GM11168 (cell line): ENCODE measurements at regions not wholly inside any gene's neighbourhood (a gene's known extent, or its start where the extent isn't known, plus 50 kb on each side); places are given as distances from the start of the nearest gene placed in this dataset.
"Not testable (repeated sequence)": the region's sequence is repeated elsewhere in the genome, so short reads cannot be mapped to it uniquely, and the experiment has no call there.

Source experiments
- in situ Hi-C: fragments of 300-500 bp; cut with MboI; formaldehyde crosslinking; loops from one replicate; pipeline ENCODE4 v1.12.0; 2022; ENCODE audit warnings: low sequenced_read_pairs; ENCODE audit not compliant: unreplicated experiment

DNA sequence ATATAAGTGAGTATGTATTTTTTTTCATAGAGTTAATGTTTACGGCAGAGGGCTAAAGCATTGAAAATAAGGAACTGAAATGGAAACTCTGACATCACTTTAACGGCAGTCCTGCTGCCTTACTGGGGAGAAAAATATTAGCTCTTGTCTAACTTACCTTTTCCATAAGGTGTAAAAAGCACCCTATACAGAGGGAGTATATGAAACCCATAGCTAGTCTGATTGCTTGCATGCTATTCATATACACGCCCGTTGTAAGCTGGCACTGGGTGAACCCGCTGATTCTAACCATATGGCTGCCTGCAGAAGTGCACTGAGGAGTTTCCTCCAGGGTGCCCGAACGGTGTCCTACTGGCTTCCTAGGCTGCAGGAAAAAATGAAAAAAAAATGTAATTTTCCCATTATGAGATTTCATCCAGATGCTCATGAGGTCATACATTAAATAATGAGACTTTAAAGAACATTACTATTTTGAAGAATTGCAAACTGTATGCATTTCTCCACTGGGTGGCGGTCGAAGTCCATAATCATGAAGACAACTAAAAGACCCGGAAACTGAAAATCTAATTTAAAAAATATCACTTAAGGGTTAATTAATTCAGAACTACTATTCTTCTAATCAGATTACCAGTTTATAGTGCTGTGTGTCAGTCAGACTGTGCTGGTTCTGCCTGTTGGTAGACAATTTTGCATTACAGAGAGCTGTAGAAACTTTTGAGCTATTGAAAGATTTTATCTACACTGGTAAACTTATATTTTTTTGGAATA, 144.7 kb downstream of the ALX1 start:
- in situ Hi-C loops = no loop called here

GRCh38 chr12:85425349-85425612, 145.3 kb downstream of the ALX1 start:
- in situ Hi-C loops = no loop called here

DNA sequence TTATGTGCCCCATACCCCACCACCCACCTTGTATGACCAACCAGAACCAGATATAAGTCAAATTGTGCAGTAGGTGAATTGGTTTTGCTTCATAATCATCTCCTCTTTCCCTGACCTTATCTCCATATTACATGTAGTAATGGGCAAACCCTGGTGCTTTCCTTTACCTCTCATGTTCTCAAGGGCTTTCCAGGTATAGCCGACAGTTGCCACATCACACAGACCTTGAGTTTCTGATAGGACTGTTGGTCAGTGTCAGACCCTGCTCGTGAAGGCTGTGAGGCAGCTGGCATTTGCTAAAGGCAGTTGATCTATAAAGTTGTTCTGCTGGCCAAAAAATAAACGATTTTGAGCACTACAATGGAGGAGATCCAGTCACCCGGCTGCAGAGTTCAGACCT, 145.9 kb downstream of the ALX1 start:
- in situ Hi-C loops = no loop called here

DNA sequence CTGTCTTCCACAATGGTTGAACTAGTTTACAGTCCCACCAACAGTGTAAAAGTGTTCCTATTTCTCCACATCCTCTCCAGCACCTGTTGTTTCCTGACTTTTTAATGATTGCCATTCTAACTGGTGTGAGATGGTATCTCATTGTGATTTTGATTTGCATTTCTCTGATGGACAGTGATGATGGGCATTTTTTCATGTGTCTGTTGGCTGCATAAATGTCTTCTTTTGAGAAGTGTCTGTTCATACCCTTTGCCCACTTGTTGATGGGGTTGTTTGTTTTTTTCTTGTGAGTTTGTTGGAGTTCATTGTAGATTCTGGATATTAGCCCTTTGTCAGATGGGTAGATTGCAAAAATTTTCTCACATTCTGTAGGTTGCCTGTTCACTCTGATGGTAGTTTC, 153.1 kb downstream of the ALX1 start:
- in situ Hi-C loops = not testable (repeated sequence)

DNA sequence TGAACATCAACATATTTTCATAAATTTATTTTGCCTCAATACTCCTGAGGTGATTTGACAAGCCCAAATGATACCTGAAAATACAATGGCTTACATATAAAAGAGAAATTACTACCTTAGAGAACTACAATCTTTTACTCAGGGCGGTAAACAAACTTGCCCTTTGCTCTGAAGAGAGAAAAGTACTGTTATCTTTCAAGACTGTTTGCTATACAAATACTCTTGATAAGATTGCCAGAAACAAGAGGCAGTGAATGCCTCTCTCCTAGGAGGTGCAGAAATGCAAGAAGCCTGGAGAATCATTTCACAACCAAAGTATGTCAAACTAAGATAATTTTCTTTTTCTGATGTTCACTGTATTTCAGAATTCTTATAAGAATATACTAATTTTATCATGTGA, 160.3 kb downstream of the ALX1 start:
- in situ Hi-C loops = no loop called here

DNA sequence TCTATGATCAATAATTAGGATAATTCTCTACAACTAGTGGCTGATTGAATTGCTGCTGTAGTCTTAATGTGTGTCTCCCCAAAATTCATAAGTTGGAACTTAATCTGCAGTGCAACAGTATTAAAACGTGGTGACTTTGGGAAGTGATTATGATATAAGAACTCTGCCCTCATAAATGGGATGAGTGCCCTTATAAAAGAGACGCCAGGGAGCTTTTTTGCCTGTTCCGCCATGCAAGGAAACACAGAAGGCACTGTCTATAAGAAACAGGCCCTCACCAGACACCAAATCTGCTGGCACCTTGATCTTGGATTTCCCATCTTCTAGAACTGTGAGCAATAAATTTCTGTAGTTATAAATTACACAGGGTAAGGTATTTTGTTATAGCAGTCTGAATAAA, 161.0 kb downstream of the ALX1 start:
- in situ Hi-C loops = no loop called here

GRCh38 chr12:85441741-85442140, 161.7 kb downstream of the ALX1 start:
- in situ Hi-C loops = no loop called here

DNA sequence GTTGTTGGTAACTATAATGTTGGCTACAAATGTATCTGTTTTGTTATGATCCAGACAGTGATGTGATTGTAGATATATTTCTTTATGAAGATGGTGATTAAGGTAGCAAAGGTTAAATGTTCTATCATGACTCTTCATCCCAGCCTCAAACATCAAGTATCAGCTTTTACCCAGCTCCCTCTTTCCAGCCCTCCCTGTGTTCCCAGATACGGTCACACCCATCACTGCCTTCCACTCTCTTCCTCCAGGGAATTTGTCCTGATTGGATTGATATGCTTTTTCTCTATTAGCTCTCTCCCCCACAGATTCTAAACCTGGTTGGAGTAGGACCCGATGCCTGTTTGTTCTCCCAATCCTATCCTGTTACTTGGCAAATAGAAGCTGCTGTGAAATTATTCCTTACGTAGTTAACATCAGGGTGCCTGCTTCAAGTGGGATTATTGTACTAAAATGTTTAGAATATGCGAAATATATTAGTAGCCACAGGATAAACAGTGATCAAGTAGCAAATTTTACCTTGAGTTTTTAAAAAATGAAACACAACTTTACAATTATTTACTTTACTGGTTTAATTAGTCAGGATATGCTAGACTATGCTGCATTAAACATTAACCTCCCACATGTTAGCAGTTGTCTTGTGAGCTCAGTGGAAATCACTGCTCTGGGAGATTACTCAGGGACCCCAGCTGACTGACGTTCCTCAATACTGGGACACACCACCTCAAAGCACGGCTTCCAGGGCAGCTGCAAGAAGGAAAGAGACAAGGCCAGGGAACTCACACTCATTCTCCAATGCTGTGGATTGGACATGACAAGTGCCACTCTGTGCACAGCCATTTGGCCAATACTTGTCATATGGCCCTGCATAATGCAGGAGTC, 165.3 kb downstream of the ALX1 start:
- in situ Hi-C loops = no loop called here

DNA sequence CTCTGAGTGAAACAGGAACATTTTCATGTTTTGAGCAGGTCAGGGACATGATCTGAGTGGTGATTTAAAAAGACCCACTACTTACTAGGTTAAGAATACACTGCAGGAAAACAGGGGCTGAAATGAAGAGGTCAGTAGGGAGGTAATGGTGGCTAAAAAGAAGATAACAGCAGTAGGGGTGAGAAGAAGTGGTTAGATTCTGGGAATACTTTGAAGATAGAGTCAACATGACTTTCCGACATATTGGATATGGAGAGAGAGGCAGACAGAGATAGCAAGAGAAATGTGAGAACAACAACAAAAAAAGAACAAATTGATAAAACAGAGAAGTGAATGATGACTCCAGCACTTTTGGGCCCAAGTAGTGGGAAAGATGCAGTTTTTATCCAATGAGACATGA, 168.0 kb downstream of the ALX1 start:
- in situ Hi-C loops = no loop called here

GRCh38 chr12:85448548-85449139, 168.6 kb downstream of the ALX1 start:
- in situ Hi-C loops = no loop called here

GRCh38 chr12:85457016-85457415, 177.0 kb downstream of the ALX1 start:
- in situ Hi-C loops = no loop called here

- in situ Hi-C loops = loop anchor here (10.0 kb wide), 1 partner anchor 404 kb away; no protein-coding TSS in a partner anchor
Observed at GRCh38 chr12:85461127-85461526, 181.1 kb downstream of the ALX1 start.

- in situ Hi-C loops = loop anchor here (10.0 kb wide), 1 partner anchor 402 kb away; no protein-coding TSS in a partner anchor
Observed at GRCh38 chr12:85462888-85463287, 182.9 kb downstream of the ALX1 start.

DNA sequence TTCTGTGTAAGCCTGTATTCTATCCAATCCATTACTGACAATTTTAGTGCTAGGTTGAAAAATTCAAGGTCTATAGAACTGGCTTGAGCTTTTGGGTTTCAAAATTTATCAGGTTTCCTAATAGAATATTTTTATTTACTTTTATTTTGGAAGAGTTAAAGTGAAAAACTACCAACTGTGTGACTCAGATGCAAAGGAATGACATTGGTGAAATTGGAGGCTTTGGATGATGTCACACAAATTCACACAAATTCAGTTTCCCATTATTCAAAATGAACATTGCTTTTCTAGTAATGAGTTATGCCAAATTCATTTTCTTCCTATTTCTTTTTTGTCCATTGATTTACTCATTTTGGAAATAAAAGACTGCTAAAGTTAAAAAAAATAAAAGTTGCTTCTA, 186.9 kb downstream of the ALX1 start:
- in situ Hi-C loops = loop anchor here (10.0 kb wide), 1 partner anchor 398 kb away; no protein-coding TSS in a partner anchor

GRCh38 chr12:85468356-85469157, 188.5 kb downstream of the ALX1 start:
- in situ Hi-C loops = loop anchor here (10.0 kb wide), 1 partner anchor 396 kb away; no protein-coding TSS in a partner anchor

DNA sequence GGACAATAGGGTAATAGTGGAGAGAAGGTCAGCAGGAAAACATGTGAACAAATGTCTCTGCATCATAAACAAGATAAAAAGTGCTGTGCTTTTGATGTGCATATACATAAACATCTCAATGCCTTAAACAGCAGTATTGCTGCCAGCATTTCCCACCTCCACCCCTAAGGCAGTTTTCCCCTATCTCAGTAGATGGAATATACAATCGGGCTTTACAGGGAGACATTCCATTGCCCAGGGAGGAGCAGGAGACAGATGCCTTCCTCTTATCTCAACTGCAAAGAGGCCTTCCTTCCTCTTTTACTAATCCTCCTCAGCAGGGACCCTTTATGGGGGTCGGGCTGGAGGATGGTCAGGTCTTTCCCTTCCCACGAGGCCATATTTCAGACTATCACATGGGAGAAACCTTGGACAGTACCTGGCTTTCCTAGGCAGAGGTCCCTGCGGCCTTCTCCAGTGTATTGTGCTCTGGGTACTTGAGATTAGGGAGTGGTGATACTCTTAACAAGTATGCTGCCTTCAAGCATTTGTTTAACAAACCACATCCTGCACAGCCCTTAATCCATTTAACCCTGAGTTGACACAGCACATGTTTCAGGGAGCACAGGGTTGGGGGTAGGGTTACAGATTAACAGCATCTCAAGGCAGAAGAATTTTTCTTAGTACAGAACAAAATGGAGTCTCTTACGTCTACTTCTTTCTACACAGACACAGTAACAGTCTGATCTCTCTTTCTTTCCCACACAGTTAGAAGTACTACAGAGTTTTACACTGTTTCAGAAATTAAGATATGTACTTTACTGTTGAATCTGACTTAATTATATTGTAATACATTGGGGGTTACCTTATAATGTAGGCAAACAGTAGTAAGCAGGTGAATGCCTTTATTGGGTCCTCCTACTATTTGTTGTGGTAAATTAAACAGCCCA, 189.4 kb downstream of the ALX1 start:
- in situ Hi-C loops = loop anchor here (10.0 kb wide), 1 partner anchor 395 kb away; no protein-coding TSS in a partner anchor

DNA sequence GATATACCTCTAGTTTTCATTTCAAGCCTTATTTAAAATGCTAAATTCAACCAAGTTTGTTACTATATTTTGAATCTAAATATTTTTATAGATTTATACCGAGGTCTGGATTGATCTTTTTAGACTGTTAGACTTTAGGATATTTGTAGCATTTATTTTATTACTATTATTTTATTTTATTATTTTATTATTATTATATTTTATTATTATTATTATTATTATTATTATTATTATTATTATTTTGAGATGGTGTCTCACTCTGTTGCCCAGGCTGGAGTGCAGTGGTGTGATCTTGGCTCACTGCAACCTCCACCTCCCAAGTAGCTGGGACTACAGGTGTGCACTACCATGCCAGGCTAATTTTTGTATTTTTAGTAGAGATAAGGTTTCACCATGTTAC, 195.3 kb downstream of the ALX1 start:
- in situ Hi-C loops = not testable (repeated sequence)

GRCh38 chr12:85476756-85477155, 196.7 kb downstream of the ALX1 start:
- in situ Hi-C loops = no loop called here

DNA sequence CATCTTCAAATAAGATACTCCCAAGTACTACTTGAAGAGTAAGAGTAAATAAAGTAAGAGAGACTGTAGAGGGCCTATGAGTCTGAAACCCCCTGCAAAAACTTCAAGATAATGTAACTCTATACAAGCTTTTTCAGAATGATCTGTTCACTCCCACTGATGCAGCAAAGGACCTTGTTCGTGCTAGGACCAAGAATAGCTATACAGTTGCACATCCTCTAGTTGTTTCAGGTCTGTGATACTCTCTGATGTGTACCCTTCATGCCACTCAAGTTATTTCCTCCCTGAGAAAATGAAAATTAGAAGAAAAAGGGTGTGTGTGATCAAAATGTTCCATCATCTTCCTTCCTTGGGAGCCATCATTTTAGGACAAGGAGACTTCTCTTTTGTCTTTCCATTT, 204.4 kb downstream of the ALX1 start:
- in situ Hi-C loops = no loop called here
